ENCODE measurements at regions not wholly inside any gene's neighbourhood (a gene's known extent, or its start where the extent isn't known, plus 50 kb on each side); places are given as distances from the start of the nearest gene placed in this dataset.
"Not testable (repeated sequence)": the region's sequence is repeated elsewhere in the genome, so short reads cannot be mapped to it uniquely, and the experiment has no call there.

GRCh38 chr13:57897225-57897624, 265.7 kb downstream of the PCDH17 start:
- FAIRE-seq, result no peak

GRCh38 chr13:57899096-57899495, 267.6 kb downstream of the PCDH17 start:
- FAIRE-seq (no peak), DNase-seq (ENCODE audit: extremely low spot score, insufficient read length, low read depth) (no peak)

More at GRCh38 chr13:57897225-57897624, 265.7 kb downstream of the PCDH17 start:
- DNase-seq (ENCODE audit: extremely low spot score, insufficient read length, low read depth), result no peak

GRCh38 chr13:57909833-57910232, 278.3 kb downstream of the PCDH17 start:
- FAIRE-seq; DNase-seq (ENCODE audit: extremely low spot score, insufficient read length, low read depth): not testable (repeated sequence)

- DNase-seq (ENCODE audit: extremely low spot score, insufficient read length, low read depth), result no peak
Observed at GRCh38 chr13:57918086-57918485, 286.5 kb downstream of the PCDH17 start.

GRCh38 chr13:57918913-57919312, 287.4 kb downstream of the PCDH17 start:
- FAIRE-seq (no peak), DNase-seq (ENCODE audit: extremely low spot score, insufficient read length, low read depth) (no peak)

More at GRCh38 chr13:57918086-57918485, 286.5 kb downstream of the PCDH17 start:
- no peak for FAIRE-seq

GRCh38 chr13:57925250-57925649, 293.7 kb downstream of the PCDH17 start:
- DNase-seq (ENCODE audit: extremely low spot score, insufficient read length, low read depth), result no peak
- no peak for FAIRE-seq

- DNase-seq (ENCODE audit: extremely low spot score, insufficient read length, low read depth), result no peak
- no peak for FAIRE-seq
Observed at GRCh38 chr13:57925751-57926150, 294.2 kb downstream of the PCDH17 start.

GRCh38 chr13:57932061-57932460, 300.5 kb downstream of the PCDH17 start:
- DNase-seq (ENCODE audit: extremely low spot score, insufficient read length, low read depth), result no peak
- no peak for FAIRE-seq

- DNase-seq (ENCODE audit: extremely low spot score, insufficient read length, low read depth), result no peak
- FAIRE-seq, result no peak
Observed at GRCh38 chr13:57933606-57934005, 302.1 kb downstream of the PCDH17 start.

- FAIRE-seq, result no peak
- DNase-seq (ENCODE audit: extremely low spot score, insufficient read length, low read depth), result no peak
Observed at GRCh38 chr13:57935965-57936364, 304.4 kb downstream of the PCDH17 start.

GRCh38 chr13:57946361-57946760, 314.8 kb downstream of the PCDH17 start:
- FAIRE-seq (no peak), DNase-seq (ENCODE audit: extremely low spot score, insufficient read length, low read depth) (no peak)

- FAIRE-seq (no peak), DNase-seq (ENCODE audit: extremely low spot score, insufficient read length, low read depth) (no peak)
Observed at GRCh38 chr13:57948884-57949283, 317.3 kb downstream of the PCDH17 start.

- FAIRE-seq, result no peak
Observed at GRCh38 chr13:57969951-57970350, 338.4 kb downstream of the PCDH17 start.

GRCh38 chr13:57970404-57970803, 338.9 kb downstream of the PCDH17 start:
- FAIRE-seq (no peak), DNase-seq (ENCODE audit: extremely low spot score, insufficient read length, low read depth) (no peak)

More at GRCh38 chr13:57969951-57970350, 338.4 kb downstream of the PCDH17 start:
- no peak for DNase-seq (ENCODE audit: extremely low spot score, insufficient read length, low read depth)

- DNase-seq (ENCODE audit: extremely low spot score, insufficient read length, low read depth) (no peak), FAIRE-seq (no peak)
Observed at GRCh38 chr13:57982782-57983181, 351.2 kb downstream of the PCDH17 start.

GRCh38 chr13:57988276-57988675, 356.7 kb downstream of the PCDH17 start:
- FAIRE-seq (no peak), DNase-seq (ENCODE audit: extremely low spot score, insufficient read length, low read depth) (no peak)

- DNase-seq (ENCODE audit: extremely low spot score, insufficient read length, low read depth) (no peak), FAIRE-seq (no peak)
Observed at GRCh38 chr13:57991041-57991440, 359.5 kb downstream of the PCDH17 start.

- no peak for FAIRE-seq
- no peak for DNase-seq (ENCODE audit: extremely low spot score, insufficient read length, low read depth)
Observed at GRCh38 chr13:57992416-57992815, 360.9 kb downstream of the PCDH17 start.

- DNase-seq (ENCODE audit: extremely low spot score, insufficient read length, low read depth) (no peak), FAIRE-seq (no peak)
Observed at GRCh38 chr13:57996717-57997116, 365.2 kb downstream of the PCDH17 start.

GRCh38 chr13:58004751-58005150, 373.2 kb downstream of the PCDH17 start:
- DNase-seq (ENCODE audit: extremely low spot score, insufficient read length, low read depth) (no peak), FAIRE-seq (no peak)

GRCh38 chr13:58018020-58018419, 386.5 kb downstream of the PCDH17 start:
- FAIRE-seq, result no peak

GRCh38 chr13:58018865-58019264, 387.3 kb downstream of the PCDH17 start:
- DNase-seq (ENCODE audit: extremely low spot score, insufficient read length, low read depth) (no peak), FAIRE-seq (no peak)

More at GRCh38 chr13:58018020-58018419, 386.5 kb downstream of the PCDH17 start:
- DNase-seq (ENCODE audit: extremely low spot score, insufficient read length, low read depth), result no peak

- FAIRE-seq (no peak), DNase-seq (ENCODE audit: extremely low spot score, insufficient read length, low read depth) (no peak)
Observed at GRCh38 chr13:58024103-58024502, 392.6 kb downstream of the PCDH17 start.

Data from GM18507 (cell line).